Fibroblast of lung (primary cell): ENCODE measurements at regions not wholly inside any gene's neighbourhood (a gene's known extent, or its start where the extent isn't known, plus 50 kb on each side); places are given as distances from the start of the nearest gene placed in this dataset.

ENCODE experiments used
- CTCF ChIP-seq, 2 donors: IDR thresholded peaks in 1 of 2; conservative IDR thresholded peaks in 1 of 2; 1 replicate in 1 of 2; 2 replicates in 1 of 2; pipeline ENCODE4 v1.5.1; 2011 to 2012; ENCODE audit warnings: low read length in 2 of 2, control low read depth in 1 of 2, inconsistent platforms in 1 of 2, low read depth in 1 of 2, mild to moderate bottlenecking in 1 of 2
- EZH2 ChIP-seq: IDR thresholded peaks from 2 replicates; pipeline ENCODE4 v1.5.1; 2012; ENCODE audit warnings: low read length, control low read depth, mild to moderate bottlenecking; ENCODE audit errors: missing control alignments

GRCh38 chr6:16825784-16826183 lies 64.5 kb upstream of the ATXN1 start:
- no peak for TF ChIP-seq CTCF (conservative IDR thresholded peaks at IDR 0.05 in 1 of 2, IDR thresholded peaks at IDR 0.05 in 1 of 2; ENCODE audit: low read depth in 1 of 2, low read length in 2 of 2)
- no peak for TF ChIP-seq EZH2
